HG03460 (cell line): ENCODE measurements at regions not wholly inside any gene's neighbourhood (a gene's known extent, or its start where the extent isn't known, plus 50 kb on each side); places are given as distances from the start of the nearest gene placed in this dataset.

ENCODE experiments used
- ATAC-seq: cut with Tn5 transposase; IDR thresholded peaks from one replicate; pipeline ENCODE4 v1.9.1; 2021; ENCODE audit not compliant: unreplicated experiment

DNA sequence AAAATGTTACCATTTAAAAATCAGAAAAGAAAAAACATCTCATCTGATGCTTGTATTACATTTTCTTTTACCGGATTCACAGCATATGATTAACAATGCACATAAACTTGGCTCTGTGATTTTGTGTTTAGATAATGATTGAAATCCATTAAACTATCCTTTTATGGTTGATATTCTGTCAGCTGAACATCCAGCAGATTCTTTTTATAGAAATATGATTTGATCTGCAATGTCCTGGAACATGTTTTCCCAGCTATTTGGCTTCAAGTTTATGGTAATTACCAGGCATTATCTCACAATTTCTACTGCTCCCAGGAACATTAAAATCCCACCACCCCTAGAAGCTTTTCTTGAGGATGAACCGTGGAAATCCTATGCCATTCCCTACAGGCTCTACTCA is 205.7 kb upstream of the TET2 start:
- ATAC-seq, result no peak

DNA sequence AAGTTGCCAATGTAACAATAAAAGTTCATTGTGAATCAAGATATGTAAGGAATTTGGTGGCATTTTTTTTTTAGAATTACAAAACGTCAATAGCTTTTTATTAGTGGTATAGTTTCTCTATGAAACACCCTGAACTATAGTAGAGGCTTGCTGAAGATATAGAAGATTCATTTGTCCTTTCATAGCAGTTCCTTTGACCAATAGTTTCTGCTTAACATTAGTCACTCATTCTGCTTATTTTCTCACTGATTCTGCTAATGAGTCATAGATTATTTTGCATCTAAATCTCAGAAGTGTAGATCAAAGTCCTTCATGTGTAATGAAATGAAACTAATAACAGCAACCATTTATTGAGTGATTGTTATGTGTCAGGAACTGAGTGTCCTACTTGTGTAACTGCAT is 205.0 kb upstream of the TET2 start:
- peak; percentile 56 for ATAC-seq

DNA sequence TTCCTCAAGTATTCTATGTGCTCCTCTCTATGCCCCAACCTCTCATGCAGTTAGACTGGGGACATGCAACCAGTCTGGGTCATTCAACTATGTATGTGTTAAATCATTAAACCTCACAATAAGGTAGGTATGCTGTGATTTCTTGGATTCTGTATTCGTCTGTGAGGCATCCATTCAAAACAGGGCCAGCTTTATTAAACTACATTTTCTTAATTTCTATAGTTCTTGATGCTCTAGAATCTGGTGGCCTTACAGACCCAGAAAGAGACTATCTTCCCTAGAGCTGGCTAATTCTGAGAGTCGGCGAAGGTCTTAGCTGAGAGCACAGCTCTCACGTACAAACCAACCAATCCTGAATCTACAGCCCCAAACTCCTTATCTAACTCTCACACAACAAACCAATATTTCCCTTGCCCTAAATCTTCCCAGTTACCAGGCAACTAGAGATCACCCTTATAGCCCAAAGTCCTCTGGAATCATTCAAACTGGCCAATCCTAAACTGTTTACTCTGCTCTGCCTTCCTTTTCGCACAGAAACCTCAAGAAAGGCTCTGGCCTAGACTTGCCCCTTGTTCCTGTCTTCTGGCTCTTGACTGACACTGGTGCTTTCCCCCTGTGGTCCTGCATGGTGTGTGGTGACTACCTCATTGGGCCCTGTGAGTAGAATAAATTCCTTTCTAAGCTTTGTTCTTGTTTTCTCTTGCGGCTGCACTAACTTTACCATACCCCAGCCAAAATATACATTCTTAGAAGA is 203.5 kb upstream of the TET2 start:
- peak; percentile 84 for ATAC-seq

- no peak for ATAC-seq
These were observed 202.1 kb upstream of the TET2 start for GRCh38 chr4:104944596-104944995.

DNA sequence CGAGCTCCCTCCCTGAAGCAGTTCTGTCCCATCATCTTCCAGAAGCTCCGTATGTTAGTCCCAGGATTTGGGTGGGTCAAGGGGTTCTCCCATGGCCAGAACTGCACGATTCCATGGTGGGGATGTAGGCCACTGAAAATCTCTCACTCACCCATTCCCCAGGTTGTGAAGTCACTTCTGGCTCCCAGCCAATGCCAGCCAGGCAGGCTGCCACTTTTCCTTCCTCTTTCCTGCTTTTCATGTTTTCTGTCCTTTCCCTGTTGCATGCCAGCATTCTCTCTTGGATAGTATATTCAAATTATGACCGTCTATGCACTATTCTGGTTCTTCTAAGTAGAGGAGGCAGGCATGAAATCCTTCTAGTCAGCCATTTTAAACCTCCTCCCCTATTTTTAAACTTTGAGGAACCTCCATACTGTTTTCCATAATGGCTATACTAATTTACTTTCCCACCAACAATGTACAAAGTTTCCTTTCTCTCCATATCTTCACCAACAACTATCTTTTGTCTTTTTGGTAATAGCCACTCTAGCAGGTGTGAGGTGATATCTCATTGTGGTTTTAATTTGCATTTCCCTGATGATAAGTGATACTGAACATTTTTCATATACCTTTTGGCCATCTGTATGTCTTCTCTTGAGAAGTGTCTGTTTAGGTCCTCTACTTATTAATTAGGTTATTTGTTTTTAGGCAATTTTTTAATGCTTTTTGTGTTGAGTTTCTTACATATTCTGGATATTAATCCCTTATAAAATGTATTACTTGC is 182.1 kb upstream of the TET2 start:
- peak; percentile 33 for ATAC-seq

DNA sequence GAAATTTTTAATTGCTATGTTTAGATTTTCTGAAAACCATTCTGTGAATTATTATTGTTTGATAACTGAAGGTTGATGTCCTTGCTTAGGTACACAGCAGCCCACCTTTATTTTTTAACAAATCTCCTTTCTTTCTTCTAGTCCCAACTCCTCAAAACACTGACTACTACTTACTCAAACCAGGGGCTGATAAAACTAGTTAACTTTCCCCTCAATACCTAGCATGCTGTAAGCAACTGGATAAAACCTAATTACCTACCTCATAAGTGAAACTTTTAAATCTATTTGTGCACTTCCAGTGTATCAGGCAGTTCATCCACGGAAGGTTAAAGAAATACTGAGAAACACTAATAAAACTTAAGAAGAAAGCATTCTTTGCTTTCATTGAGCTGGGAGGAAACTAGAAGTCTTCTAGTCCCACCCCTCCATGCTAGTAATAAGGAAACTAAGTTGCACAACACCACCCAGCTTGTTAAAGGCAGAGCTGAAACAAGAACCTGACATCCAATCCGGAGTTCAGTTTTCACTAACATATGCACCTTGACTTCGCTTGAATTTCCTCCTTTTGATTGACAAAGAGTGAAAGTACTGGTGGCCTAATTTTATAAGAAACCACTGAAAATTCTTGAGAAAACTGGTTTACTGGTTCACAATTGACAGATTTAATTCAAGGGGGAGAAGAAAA is 180.2 kb upstream of the TET2 start:
- peak; percentile 97 for ATAC-seq

DNA sequence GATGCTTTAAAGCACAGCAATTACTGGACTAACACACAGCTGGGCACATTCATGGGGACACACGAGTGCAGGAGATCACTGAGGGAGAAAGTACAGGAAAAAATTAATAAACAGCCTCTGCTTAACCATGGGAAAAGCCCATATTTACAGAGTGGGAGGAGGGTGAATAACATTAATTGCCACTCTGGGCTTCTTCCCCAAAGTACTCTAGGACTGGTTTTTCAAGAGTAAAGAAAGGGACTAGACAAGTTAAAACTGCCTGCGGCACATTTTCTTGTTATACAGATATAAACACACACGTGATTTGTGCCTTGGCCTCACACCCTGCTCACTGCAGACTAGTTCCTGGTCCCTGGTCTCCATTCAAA is 179.7 kb upstream of the TET2 start:
- peak; percentile 33 for ATAC-seq

- no peak for ATAC-seq
These were observed 177.1 kb upstream of the TET2 start for GRCh38 chr4:104969394-104970082.

DNA sequence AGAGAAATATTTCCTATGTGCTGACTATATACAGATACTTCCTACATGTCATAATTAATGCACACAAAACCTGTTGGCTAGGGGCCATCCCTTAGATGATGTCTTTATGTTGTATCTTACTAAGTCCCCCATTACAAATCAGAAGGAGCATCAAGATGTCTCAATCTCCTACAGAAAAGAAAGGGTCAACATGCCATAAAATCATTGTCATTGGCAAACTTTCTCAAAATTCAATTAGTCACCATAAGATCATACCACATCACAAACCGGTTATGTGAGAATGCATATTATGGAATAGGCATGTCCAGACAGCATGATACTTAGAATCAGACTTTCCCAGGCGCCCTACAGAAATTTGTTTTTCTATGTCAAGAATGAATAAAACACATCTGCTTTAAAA is 175.2 kb upstream of the TET2 start:
- ATAC-seq, result no peak

DNA sequence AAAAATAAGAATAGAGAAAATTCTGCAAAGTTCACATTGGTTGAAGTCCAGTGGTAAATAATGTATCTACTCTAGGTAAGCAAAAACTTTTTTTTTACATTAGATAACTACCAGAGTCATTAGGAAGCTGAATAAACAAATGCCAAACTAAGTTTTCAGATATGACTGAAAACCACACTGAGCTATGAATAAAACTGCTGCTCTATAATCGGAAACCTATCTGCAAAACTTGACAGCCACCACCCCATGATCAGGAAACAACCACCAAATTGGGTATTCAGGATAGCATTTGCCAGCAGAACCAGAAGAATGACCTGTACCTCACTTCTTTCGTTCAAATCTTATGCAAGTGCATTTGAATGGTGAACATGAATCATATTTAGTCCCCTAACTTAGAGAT is 173.0 kb upstream of the TET2 start:
- no peak for ATAC-seq

GRCh38 chr4:104975617-104976016 is 171.1 kb upstream of the TET2 start:
- ATAC-seq, result no peak

- ATAC-seq, result no peak
These were observed 170.4 kb upstream of the TET2 start for GRCh38 chr4:104976262-104976661.

GRCh38 chr4:104979083-104979760 is 167.5 kb upstream of the TET2 start:
- ATAC-seq, result no peak

GRCh38 chr4:104983615-104984179 is 163.0 kb upstream of the TET2 start:
- ATAC-seq, result no peak

DNA sequence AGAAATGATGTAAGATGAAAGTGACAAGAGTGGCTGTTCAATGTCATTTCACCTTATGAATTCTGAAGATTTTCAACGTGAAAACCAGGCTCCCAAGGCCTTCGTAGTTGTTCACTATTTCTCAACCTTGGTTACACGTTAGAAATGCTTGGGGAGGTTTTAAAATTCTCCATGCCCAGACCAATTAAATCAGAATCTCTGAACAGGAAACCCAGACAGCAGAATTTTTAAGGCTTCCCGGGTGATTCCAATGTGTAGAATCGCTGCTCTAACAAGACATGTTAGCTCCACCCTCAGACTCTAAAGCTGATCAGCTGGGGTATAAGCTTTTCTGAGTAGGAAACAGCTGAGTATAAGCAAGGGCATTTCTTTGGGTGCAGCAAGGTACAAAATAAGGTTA is 160.4 kb upstream of the TET2 start:
- no peak for ATAC-seq

DNA sequence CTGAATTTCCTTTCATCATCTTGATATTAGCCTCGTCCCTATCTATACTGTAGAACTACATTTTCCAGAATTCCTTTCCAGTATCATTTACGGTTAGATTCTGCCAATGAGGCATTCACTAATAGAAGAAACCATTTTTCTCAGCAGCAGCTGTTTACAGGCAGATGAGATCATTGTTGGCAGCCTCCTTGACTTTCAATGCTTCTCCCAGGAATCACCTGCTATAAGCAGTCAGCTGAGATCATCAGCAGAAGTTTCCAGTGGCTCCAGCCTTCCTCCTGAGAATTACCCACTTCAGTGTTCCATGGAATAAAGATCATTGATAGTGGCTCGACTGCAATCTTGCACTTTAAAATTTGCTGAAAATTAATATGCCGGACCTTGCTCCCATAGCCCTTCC is 157.3 kb upstream of the TET2 start:
- ATAC-seq, result no peak

- no peak for ATAC-seq
These were observed 144.4 kb upstream of the TET2 start for GRCh38 chr4:105002278-105002677.

DNA sequence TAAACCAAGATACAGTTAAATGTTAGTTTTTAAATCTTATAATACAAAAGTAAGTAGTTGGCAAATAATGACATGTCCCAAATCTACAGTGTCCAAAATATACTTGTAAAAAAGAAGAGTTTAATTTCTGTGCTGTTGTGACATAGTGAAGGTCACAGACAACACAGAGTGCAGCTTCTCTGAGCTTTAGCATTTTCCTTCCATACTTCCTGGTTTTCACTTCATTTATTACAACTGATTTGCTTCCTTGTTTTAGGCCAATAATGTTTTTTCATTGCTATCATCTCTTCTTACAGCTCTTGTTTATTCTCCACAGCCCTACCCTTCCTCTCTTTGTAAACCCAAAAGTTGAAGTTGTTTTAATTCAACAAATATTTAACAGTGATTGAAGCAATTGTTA is 132.4 kb upstream of the TET2 start:
- no peak for ATAC-seq

GRCh38 chr4:105014635-105015034 is 132.0 kb upstream of the TET2 start:
- no peak for ATAC-seq

GRCh38 chr4:105015750-105016149 is 130.9 kb upstream of the TET2 start:
- no peak for ATAC-seq
